DOHH2 (cell line): ENCODE measurements at regions not wholly inside any gene's neighbourhood (a gene's known extent, or its start where the extent isn't known, plus 50 kb on each side); places are given as distances from the start of the nearest gene placed in this dataset.

Experiments
- EZH2phosphoT487 ChIP-seq: fragments of 200-600 bp; sonication (generic); IDR thresholded peaks from 2 replicates; pipeline ENCODE4 v1.6.1; 2017; ENCODE audit warnings: borderline replicate concordance, mild to moderate bottlenecking, antibody characterized with exemption, low read length, moderate library complexity, mixed read lengths
- TF ChIP-seq, protein P1 (sequence below): fragments of 200-600 bp; sonication (generic); IDR thresholded peaks from one replicate; pipeline ENCODE4 v1.5.1; 2014; ENCODE audit warnings: antibody characterized with exemption, mild to moderate bottlenecking, low read depth, low read length; ENCODE audit not compliant: poor library complexity, severe bottlenecking

GRCh38 chr1:218863987-218864386, 309.7 kb upstream of the LYPLAL1 start:
- TF ChIP-seq, protein P1, sequence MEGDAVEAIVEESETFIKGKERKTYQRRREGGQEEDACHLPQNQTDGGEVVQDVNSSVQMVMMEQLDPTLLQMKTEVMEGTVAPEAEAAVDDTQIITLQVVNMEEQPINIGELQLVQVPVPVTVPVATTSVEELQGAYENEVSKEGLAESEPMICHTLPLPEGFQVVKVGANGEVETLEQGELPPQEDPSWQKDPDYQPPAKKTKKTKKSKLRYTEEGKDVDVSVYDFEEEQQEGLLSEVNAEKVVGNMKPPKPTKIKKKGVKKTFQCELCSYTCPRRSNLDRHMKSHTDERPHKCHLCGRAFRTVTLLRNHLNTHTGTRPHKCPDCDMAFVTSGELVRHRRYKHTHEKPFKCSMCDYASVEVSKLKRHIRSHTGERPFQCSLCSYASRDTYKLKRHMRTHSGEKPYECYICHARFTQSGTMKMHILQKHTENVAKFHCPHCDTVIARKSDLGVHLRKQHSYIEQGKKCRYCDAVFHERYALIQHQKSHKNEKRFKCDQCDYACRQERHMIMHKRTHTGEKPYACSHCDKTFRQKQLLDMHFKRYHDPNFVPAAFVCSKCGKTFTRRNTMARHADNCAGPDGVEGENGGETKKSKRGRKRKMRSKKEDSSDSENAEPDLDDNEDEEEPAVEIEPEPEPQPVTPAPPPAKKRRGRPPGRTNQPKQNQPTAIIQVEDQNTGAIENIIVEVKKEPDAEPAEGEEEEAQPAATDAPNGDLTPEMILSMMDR: no peak
- no peak for TF ChIP-seq EZH2phosphoT487
